ENCODE measurements at regions not wholly inside any gene's neighbourhood (a gene's known extent, or its start where the extent isn't known, plus 50 kb on each side); places are given as distances from the start of the nearest gene placed in this dataset.

DNA sequence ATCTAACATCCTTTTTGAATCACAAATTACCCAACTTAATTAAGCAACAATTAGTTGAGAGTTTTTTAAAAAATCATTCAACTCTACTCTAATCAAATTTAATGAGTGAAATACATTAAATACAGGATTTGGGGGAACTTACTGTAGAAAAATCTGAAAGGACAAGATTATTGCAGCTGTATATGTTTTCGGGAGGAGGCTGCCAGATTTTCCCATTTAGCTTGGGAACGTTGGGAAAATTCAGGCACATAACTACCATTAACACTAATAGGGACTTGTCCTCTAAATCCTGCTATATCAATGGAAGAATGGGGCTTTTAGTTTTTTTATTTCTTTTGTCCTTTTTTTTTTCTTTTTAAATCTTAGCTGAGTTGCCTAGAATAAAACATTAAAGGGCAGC lies 691.4 kb upstream of the FZD8 start:
- TF ChIP-seq, protein P1, sequence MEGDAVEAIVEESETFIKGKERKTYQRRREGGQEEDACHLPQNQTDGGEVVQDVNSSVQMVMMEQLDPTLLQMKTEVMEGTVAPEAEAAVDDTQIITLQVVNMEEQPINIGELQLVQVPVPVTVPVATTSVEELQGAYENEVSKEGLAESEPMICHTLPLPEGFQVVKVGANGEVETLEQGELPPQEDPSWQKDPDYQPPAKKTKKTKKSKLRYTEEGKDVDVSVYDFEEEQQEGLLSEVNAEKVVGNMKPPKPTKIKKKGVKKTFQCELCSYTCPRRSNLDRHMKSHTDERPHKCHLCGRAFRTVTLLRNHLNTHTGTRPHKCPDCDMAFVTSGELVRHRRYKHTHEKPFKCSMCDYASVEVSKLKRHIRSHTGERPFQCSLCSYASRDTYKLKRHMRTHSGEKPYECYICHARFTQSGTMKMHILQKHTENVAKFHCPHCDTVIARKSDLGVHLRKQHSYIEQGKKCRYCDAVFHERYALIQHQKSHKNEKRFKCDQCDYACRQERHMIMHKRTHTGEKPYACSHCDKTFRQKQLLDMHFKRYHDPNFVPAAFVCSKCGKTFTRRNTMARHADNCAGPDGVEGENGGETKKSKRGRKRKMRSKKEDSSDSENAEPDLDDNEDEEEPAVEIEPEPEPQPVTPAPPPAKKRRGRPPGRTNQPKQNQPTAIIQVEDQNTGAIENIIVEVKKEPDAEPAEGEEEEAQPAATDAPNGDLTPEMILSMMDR (IDR thresholded peaks at IDR 0.05) = no peak
- TF ChIP-seq POLR2A (IDR thresholded peaks at IDR 0.05) = no peak
